KG1 (cell line): ENCODE measurements at regions not wholly inside any gene's neighbourhood (a gene's known extent, or its start where the extent isn't known, plus 50 kb on each side); places are given as distances from the start of the nearest gene placed in this dataset.

Experiments
- DNase-seq: peaks from one replicate; lab custom pipeline; 2025; lab: John Stamatoyannopoulos, UW

DNA sequence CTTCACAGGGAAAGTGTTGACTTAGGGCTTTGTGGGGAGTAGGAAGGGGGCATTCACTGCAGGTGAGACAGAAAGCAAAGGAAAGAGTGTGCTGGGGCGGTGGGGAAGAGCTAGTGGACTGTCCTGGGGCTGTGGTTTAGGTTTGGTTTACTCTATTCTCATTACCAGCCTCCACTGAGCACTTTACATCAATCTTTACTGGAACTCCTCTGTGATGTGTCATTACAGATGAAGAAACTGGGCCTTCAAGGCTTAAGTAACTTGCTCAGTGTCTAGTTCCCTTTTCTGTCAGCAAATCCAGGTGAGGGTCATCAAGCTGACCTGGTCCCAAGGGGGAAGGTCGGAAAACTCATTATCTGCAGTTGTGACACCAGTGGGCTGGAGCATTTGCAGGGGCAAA, 120.2 kb upstream of the PFN2 start:
- no peak for DNase-seq

- no peak for DNase-seq
These were observed 119.3 kb upstream of the PFN2 start for GRCh38 chr3:150090006-150090405.

DNA sequence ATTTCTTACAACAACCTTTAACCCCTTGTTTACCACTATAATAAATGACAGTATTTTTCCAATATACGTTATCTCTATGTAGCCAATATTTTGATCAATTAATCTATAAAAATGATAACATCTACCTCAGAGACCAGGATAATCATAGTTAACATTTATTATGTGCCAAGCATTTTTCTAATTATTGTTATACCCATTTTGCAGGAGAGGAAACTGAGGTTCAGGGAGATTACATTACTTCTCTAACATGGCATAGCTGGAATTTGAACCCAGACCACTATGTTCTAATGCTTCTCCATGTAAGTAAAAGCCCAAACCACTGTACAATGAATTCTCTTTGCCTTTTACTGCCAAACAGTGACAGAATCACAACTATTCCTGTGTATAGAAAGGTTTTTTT, 113.4 kb upstream of the PFN2 start:
- DNase-seq: no peak

DNA sequence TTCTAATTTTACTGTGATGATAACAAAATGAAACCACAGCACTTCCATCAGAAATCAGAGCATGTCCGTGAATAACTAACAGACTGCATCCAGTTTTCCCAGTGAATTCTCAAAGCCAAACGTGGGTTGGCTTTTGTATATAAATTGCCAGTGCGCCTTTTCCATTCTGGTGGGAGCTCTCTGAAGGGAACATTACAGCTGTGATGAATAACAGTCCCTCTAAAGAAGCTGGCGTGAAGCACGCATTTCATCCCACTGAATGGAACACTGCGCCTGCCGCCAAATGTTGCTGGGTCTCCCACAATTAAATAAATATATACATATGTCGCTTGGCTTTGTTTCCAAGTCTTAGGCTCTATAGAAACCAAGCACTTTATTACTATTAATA, 113.0 kb upstream of the PFN2 start:
- DNase-seq: no peak

GRCh38 chr3:150082898-150083654, 112.4 kb upstream of the PFN2 start:
- no peak for DNase-seq

DNA sequence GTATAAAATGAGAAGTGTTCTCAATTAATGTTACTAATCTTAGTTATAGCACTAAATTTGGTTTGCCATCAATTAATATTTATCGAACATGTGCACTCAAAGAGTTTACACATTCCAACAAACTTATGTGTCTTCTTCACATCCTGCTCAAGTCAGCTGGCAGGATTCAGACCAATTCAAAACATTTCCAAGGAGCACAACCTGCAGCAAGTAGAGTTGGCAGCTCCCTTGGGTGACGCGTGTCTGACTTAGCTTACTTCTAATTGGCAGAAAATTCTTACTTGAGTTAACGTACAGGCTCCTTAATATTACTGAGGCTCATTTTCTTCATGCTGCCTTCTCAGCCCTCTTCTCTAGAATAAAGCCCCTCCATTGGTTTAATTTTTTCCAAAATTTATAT, 110.4 kb upstream of the PFN2 start:
- no peak for DNase-seq

DNA sequence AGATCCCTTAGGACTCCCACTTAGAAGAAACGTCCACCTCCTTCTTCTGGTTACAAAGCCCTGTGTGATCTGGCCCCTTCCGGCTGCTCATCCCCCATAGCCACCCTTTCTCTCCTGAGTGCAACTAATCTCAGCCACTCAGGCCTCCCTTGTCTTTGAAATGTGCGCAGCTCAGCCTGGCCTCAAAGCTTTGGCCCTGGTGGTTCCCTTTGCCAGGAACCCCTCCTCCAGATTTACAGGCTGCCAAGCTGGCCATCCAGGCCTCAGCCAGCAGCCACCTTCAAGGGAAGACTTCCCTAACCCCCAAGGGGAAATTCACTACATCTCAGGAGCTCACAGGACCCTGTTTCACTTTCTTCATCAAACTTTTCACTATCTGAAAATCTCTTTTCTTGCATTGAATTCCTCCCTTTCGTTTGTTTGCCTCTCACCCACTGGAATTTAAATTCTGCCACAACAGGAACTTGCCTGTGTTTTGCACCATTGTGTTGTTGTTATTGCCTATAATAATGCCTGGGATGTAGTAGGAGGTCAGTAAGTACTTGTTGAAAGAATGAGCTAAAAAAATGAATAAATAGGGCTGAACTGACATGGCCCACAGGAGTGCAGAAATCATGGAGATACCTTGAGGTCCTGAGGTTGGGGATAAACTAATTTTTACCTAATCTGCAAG, 109.5 kb upstream of the PFN2 start:
- no peak for DNase-seq

- DNase-seq: no peak
These were observed 108.5 kb upstream of the PFN2 start for GRCh38 chr3:150079029-150079739.

DNA sequence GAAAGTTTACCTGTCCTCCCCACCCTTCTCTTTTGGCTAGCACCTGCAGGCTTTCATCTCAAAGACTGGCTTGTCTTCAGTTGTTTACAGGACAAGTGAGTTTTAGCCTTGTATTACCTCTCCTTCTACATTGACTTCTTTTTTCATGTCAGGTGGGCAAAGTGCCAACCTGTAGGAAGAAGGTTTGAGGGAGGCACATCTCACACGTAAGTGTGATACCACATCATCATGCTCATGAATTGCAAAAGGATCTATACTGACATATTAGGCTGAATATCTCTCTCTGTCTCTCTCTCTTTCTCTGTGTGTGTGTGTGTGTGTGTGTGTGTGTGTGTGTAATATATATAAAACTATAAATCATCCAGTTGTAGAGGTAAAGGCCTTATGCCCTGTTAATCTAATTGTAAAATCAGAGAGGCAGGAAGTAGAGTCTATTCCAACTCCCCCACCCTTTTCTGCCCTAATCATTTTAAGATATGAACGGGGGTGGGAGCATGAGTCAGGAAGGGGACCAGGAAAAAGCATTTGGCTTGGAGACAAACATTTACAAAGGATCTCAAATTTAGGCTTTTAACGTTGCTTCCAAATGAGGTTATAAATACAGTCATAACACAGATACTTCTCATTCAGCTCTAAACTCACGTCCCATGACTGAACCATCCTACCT, 107.0 kb upstream of the PFN2 start:
- DNase-seq: no peak

DNA sequence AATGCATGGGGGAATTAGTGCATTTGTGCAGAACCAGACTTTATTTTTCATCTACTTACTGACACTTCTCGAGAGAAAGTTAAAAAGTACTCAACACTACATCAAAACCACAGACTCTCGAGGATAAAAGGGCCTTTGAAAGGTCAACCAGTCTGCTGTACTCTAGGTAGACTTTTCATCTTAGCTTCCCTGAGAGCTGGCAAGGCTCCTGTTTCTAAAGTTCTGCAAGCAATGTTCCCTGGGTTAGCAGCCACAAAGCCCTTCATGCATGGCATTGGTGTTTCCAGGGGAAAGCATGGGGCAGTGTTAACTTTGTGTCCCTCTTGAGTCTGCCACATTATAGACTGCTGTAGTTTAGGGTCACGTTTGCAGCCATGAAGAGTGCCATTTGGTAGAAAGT, 106.4 kb upstream of the PFN2 start:
- DNase-seq: no peak

GRCh38 chr3:150076443-150076842, 105.7 kb upstream of the PFN2 start:
- DNase-seq: no peak

GRCh38 chr3:150075417-150075865, 104.7 kb upstream of the PFN2 start:
- no peak for DNase-seq

GRCh38 chr3:150074697-150075416, 104.2 kb upstream of the PFN2 start:
- no peak for DNase-seq

DNA sequence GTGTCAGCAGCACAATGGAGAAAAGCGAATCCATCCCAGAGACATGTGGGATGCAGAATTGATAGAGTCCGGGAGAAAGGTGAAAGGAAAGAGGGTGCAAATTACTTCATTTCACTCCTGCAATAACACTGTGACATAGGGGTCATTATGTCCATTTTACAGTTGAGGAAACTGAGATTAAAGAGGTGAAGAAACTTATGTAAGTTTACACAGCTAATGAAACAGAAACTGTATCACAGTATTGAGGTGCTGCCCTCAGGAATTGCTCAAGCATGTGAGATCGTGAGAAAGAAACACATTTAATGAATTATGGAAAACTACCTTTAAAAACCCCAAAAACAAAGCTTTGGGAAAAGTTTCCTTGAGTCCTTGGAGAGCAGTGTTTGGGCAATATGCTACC, 103.6 kb upstream of the PFN2 start:
- DNase-seq: no peak

GRCh38 chr3:150073513-150073912, 102.8 kb upstream of the PFN2 start:
- no peak for DNase-seq

GRCh38 chr3:150073031-150073430, 102.3 kb upstream of the PFN2 start:
- no peak for DNase-seq

GRCh38 chr3:150072576-150072975, 101.9 kb upstream of the PFN2 start:
- no peak for DNase-seq

DNA sequence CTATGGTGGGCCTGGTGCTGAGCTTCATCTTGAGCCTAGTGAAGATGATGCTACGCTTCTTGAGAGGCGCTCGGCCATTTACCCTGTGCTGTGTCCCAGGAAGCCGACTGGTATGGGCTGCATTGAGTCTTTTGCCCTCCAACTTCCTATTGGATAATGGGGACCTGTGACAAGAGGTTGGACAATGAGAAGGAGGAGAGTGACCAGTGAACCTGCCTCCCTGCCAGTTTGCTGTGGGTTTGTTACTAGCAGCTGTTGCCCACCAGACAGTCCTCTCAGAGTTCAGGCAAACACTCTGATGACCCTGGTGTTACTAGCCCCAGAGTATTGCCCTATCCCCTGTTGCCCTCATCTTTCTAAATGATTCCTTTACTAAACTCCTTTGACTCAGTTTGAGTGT, 99.6 kb upstream of the PFN2 start:
- DNase-seq: no peak

GRCh38 chr3:150069633-150070032, 98.9 kb upstream of the PFN2 start:
- DNase-seq: no peak

DNA sequence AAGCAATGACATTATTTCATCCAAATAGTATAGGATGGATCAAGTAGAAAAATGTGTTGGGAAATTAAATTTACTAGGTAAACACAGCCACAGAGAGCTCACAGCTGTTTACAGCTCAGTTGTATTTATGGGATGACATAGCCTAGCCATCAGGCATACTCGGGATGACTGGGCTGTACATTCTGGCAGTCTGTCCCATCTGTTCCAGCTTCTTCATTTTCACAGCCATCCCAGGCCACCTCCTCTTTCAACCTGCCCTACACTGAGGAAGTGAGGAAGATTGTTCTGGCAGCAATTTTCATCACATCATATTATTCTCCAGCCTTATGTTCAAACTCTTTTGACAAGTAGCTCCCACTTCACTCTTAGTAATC, 98.4 kb upstream of the PFN2 start:
- no peak for DNase-seq

DNA sequence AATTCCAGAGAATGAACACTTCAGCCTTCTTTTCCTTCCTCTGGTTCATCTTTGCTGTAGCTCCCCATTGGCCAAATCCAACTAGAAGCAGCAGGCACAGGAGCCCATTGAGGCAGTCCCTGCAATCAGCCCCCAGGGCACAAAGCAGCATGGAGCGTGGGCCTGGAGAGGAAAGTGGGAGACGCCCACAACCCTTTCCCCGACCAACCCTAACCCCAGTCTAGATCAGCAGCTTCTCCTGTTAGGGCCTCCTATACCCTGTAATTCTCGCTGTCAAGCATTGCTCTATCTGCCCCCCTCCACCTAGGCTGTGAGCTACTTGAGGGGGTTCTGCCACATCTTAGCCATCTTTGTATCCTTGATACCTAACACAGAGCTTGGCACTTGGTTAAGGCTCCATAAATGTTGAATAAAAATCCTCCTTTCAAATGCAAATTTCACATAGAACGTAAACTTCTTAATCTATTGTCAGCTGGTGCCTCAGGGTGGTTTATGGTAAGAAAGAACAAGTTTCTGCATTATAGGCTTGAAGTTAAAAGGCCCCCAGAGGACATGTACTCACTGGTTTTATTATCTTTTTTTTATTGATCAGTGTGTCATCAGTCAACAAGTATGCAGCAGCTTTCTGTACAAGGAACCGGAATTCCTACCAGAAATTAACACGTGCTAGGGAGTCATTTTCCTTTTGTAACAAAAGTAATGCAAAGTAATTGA, 97.9 kb upstream of the PFN2 start:
- no peak for DNase-seq
